HG02943 (cell line): ENCODE measurements at regions not wholly inside any gene's neighbourhood (a gene's known extent, or its start where the extent isn't known, plus 50 kb on each side); places are given as distances from the start of the nearest gene placed in this dataset.
"Not testable (repeated sequence)": the region's sequence is repeated elsewhere in the genome, so short reads cannot be mapped to it uniquely, and the experiment has no call there.

Source experiments
- ATAC-seq: cut with Tn5 transposase; IDR thresholded peaks from one replicate; pipeline ENCODE4 v1.9.1; 2021; ENCODE audit warnings: mild to moderate bottlenecking, low read depth, moderate library complexity; ENCODE audit not compliant: unreplicated experiment

GRCh38 chr17:69669441-69670178 is 255.1 kb downstream of the MAP2K6 start:
- ATAC-seq, result no peak

- no peak for ATAC-seq
Measured at GRCh38 chr17:69672924-69673323, 258.4 kb downstream of the MAP2K6 start.

GRCh38 chr17:69677130-69677529 is 262.6 kb downstream of the MAP2K6 start:
- no peak for ATAC-seq

- no peak for ATAC-seq
Measured at GRCh38 chr17:69678206-69678605, 263.7 kb downstream of the MAP2K6 start.

GRCh38 chr17:69679829-69680228 is 265.3 kb downstream of the MAP2K6 start:
- ATAC-seq, result no peak

GRCh38 chr17:69684251-69684650 is 269.8 kb downstream of the MAP2K6 start:
- ATAC-seq, result no peak

- not testable (repeated sequence) for ATAC-seq
Measured at GRCh38 chr17:69685150-69685549, 270.7 kb downstream of the MAP2K6 start.

- ATAC-seq, result no peak
Measured at GRCh38 chr17:69690531-69690930, 276.0 kb downstream of the MAP2K6 start.

GRCh38 chr17:69692171-69692570 is 277.7 kb downstream of the MAP2K6 start:
- ATAC-seq, result no peak

GRCh38 chr17:69695646-69696045 is 281.1 kb downstream of the MAP2K6 start:
- ATAC-seq, result no peak

- no peak for ATAC-seq
Measured at GRCh38 chr17:69696650-69697049, 282.2 kb downstream of the MAP2K6 start.

- not testable (repeated sequence) for ATAC-seq
Measured at GRCh38 chr17:69698352-69698751, 283.9 kb downstream of the MAP2K6 start.

- no peak for ATAC-seq
Measured at GRCh38 chr17:69702078-69702477, 287.6 kb downstream of the MAP2K6 start.

- ATAC-seq, result no peak
Measured at GRCh38 chr17:69703751-69704150, 289.3 kb downstream of the MAP2K6 start.

GRCh38 chr17:69704935-69705334 is 290.4 kb downstream of the MAP2K6 start:
- no peak for ATAC-seq

- no peak for ATAC-seq
Measured at GRCh38 chr17:69706127-69706526, 291.6 kb downstream of the MAP2K6 start.

GRCh38 chr17:69709441-69709840 is 294.9 kb downstream of the MAP2K6 start:
- ATAC-seq, result no peak

- no peak for ATAC-seq
Measured at GRCh38 chr17:69710926-69711325, 296.4 kb downstream of the MAP2K6 start.

GRCh38 chr17:69711541-69711940 is 297.0 kb downstream of the MAP2K6 start:
- no peak for ATAC-seq

- no peak for ATAC-seq
Measured at GRCh38 chr17:69712801-69713311, 298.4 kb downstream of the MAP2K6 start.

GRCh38 chr17:69713815-69714214 is 299.3 kb downstream of the MAP2K6 start:
- ATAC-seq, result no peak

- ATAC-seq, result no peak
Measured at GRCh38 chr17:69714669-69715068, 300.2 kb downstream of the MAP2K6 start.
